Inferior parietal cortex (tissue), 1 donor: ENCODE measurements at regions not wholly inside any gene's neighbourhood (a gene's known extent, or its start where the extent isn't known, plus 50 kb on each side); places are given as distances from the start of the nearest gene placed in this dataset.
"Not testable (repeated sequence)": the region's sequence is repeated elsewhere in the genome, so short reads cannot be mapped to it uniquely, and the experiment has no call there.

Experiments used
- DNase-seq: peaks from one replicate; pipeline ENCODE4 v3.0.0-alpha.2; 2016; ENCODE audit errors: extremely low spot score

GRCh38 chr16:8187782-8188372, 402.4 kb downstream of the TMEM114 start:
- no peak for DNase-seq

- no peak for DNase-seq
These were observed 405.5 kb downstream of the TMEM114 start for GRCh38 chr16:8184854-8185253.

GRCh38 chr16:8183176-8184099, 406.9 kb downstream of the TMEM114 start:
- no peak for DNase-seq

GRCh38 chr16:8182761-8183160, 407.6 kb downstream of the TMEM114 start:
- peak; percentile 27 for DNase-seq

GRCh38 chr16:8179615-8180014, 410.7 kb downstream of the TMEM114 start:
- no peak for DNase-seq

GRCh38 chr16:8178271-8178670, 412.0 kb downstream of the TMEM114 start:
- DNase-seq = no peak

- no peak for DNase-seq
These were observed 414.9 kb downstream of the TMEM114 start for GRCh38 chr16:8175411-8175810.

- peak; percentile 86 for DNase-seq
These were observed 417.1 kb downstream of the TMEM114 start for GRCh38 chr16:8173111-8173644.

GRCh38 chr16:8172551-8172950, 417.8 kb downstream of the TMEM114 start:
- no peak for DNase-seq

- DNase-seq = no peak
These were observed 422.3 kb downstream of the TMEM114 start for GRCh38 chr16:8168016-8168415.

- no peak for DNase-seq
These were observed 422.9 kb downstream of the TMEM114 start for GRCh38 chr16:8167436-8167835.

- DNase-seq = no peak
These were observed 432.3 kb downstream of the TMEM114 start for GRCh38 chr16:8158051-8158450.

- DNase-seq = no peak
These were observed 435.0 kb downstream of the TMEM114 start for GRCh38 chr16:8155275-8155674.

GRCh38 chr16:8146256-8147012, 443.9 kb downstream of the TMEM114 start:
- DNase-seq = no peak

- DNase-seq = no peak
These were observed 451.6 kb downstream of the TMEM114 start for GRCh38 chr16:8138666-8139065.

GRCh38 chr16:8137606-8138005, 452.7 kb downstream of the TMEM114 start:
- DNase-seq = no peak

- no peak for DNase-seq
These were observed 460.1 kb downstream of the TMEM114 start for GRCh38 chr16:8130197-8130596.

GRCh38 chr16:8127070-8127469, 463.2 kb downstream of the TMEM114 start:
- no peak for DNase-seq

- no peak for DNase-seq
These were observed 464.0 kb downstream of the TMEM114 start for GRCh38 chr16:8126313-8126712.

GRCh38 chr16:8120001-8120400, 470.3 kb downstream of the TMEM114 start:
- no peak for DNase-seq

GRCh38 chr16:8115814-8116213, 474.5 kb downstream of the TMEM114 start:
- no peak for DNase-seq

- DNase-seq = not testable (repeated sequence)
These were observed 475.4 kb downstream of the TMEM114 start for GRCh38 chr16:8114941-8115340.
